HG03064 (cell line): ENCODE measurements at regions not wholly inside any gene's neighbourhood (a gene's known extent, or its start where the extent isn't known, plus 50 kb on each side); places are given as distances from the start of the nearest gene placed in this dataset.

ENCODE experiments used
- ATAC-seq: cut with Tn5 transposase; IDR thresholded peaks from one replicate; pipeline ENCODE4 v1.9.1; 2021; ENCODE audit warnings: low read depth; ENCODE audit not compliant: unreplicated experiment

DNA sequence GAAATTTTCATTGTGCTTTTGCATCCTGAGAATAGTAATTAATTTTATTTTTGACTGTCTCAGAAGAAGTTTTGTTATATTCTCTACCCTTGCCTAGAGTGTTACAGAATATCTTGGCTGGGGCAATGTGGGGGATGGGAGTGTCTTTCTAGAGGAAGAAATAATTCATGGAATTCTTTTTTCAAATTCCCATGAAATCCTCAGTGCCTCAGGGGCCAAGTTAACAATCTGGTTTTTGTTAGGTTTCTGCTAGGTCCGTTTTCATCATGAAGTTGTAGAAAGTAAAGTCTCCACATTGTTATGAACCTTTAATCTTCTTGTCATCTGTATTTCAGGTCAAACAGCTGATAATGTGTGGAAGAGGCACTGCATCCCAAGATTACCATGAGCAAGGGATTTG is 145.6 kb upstream of the GYPC start:
- no peak for ATAC-seq

DNA sequence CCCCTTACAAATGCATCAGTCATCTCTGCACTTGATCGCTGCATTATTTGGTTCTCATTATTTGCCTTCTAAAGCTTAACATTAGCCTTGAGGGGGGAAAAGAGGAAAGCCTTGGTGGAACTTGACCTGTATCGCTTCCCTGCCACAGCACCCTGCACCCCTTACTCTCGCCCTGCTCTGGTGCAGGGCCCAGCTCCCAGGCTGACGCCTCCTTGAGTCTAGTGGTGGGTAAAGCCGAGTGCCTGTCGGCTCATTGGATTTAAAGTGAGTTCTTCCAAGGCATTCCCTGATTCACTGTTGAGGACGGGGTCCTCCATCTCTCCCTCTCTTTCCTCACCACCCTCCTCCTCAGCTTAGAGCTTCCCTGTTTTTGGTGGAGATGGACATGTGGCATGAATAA is 145.0 kb upstream of the GYPC start:
- no peak for ATAC-seq

DNA sequence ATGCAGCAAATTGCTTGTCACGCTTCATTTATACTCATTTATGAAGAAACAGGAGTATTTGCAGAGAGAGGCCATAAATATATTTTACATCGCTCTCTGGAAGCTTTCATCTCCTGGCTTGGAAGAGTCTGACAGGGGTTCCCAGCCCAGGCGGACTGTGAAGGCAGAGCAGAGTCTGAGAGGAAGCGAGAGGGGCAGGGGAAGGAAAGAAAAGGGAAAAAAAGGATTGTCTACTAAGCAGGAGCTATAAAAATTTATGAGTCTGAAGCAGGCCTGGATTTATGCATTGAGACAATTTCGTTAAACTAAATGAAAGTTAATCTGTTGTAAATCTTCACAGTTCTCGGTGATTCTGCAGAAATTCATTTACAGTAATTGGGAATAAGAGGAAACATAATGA is 143.9 kb upstream of the GYPC start:
- ATAC-seq, result no peak

DNA sequence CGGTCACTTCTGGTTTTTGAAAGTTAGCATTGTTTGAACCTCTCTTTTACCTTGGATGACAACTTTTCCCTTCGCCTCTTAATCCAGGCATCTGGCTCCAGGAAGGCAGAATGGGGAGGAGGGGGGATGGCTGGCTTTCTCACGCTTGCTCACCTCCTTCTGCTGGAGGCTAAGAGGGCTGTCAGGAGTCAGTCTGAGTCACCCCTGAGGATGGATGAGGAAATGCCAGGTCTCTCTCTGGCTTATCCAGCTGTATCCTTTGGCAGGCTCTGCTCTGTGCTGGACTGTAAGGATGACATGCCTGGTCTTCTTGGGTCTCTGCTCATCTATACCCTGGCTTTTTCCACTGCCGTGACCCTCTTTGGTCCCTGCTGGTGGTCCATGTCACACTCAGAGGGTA is 142.9 kb upstream of the GYPC start:
- no peak for ATAC-seq

DNA sequence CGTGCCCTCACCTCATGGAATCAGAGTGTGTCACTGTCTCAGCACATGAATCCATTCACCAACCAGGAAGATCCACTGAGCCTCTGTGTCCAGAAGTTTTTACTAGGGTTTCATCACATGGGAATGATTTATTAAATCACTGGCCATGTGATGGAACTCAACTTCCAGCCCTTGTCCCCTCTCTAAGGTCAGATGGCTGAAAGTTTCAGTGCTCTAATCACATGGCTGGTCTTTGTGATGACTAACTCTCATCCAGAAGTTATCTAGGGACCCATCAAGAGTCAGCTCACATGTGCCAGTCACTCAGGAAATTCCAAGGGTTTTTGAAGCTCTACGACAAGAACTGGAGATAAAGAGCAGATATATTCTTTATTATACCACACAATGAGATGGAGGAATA is 140.5 kb upstream of the GYPC start:
- no peak for ATAC-seq

DNA sequence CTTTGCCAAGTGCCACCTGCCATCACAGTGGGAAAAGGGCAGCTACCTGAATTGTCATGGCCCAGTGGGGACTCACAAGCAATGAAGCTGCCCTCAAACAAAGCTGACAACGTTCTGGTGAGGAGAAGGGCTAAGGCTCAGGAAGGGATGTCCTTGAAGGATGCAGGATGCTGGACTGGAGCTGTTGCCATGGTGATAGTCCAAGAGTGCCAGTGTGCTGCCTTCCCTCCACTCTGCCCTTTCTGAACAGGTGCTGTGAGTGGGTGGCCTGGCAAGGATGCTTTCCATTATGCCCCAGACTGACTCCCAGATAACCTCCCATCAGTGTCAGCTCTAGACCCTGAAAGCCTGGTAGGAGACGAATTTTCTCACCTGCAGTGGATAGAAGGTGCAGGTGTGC is 137.8 kb upstream of the GYPC start:
- ATAC-seq, result no peak

DNA sequence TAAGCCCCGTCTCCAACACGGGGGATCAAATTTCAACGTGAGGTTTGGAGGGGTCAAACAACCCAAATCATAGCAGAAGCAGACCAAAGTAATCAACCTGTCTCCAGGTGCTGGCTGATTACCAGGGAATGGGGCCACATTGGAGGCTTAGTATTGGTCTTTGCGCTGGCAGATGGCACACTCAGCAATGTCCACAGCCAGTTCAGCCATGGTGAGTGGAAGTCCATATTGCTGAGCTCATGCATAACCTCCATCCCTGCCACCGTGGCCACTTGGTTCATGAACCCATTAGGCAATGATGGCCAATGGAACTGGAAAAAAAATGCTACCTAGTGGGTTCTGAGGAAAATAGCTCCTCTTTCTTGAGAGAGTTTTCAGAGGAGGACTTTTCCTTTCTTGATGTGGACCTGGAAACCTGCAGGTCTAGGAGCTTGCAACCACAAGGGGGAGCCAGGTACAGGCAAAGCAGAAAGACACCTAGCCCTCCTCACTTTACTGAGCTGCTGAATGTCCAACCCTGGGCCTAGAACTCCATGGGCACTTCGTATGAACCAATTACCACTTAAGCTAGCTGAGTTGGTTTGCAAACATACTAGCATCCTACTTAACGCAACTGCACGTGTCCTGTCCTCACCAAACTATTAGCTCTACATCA is 128.0 kb upstream of the GYPC start:
- no peak for ATAC-seq

DNA sequence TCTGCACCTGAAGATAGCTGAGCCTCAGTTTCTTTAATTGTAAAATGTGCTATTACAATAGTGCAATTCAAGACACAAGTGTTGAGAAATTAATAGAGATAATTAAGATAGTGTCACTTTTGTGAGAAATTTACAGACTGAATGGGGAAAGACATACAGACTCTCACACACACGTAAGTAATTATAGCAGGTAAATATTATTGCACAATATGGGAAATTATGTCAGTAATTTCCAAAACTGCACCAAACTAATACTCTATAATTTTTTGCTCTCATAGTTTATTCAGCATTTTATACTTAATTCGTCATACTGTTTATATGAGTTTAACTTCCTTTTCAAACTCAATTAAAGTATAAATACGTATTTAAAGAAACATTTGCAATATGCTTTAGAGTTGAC is 124.9 kb upstream of the GYPC start:
- no peak for ATAC-seq

DNA sequence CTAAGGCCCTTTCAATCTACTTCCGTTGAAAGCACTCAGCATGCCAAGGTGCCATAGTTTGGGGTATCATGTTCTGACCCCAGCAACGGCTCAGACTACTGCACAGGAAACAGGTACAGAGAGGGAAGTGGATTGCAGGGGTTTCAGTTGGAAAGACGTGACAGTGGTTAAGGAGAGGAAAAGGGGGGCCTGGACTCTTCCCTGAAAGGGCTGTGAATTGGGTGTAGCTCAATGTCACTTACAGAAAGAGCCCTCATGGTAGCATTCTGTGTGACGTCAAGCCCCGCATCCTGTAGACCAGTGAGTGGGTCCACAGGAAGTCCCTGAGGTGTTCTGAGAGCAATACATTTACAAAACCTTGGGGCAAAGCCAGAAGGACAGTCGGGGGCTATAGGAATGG is 121.5 kb upstream of the GYPC start:
- ATAC-seq, result no peak

DNA sequence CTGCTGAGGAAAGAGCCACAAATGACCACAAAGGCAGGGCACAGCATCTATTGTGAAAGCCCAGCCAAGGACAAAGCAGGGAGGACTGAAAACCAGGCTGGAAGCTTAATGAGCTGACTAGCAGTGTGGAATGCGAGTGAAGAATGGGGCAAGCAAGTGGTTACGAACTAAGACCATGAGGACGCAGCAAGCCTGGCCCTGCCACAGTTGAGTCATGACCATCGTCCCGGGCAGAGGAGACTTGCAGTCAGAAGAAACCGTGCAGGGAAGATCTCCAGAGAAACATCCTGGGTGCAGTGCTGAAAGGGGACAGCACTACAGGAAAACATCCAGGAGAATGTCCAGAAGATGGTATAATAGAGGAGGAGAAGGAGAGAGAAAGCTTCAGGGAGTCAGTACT is 120.5 kb upstream of the GYPC start:
- ATAC-seq, result no peak

DNA sequence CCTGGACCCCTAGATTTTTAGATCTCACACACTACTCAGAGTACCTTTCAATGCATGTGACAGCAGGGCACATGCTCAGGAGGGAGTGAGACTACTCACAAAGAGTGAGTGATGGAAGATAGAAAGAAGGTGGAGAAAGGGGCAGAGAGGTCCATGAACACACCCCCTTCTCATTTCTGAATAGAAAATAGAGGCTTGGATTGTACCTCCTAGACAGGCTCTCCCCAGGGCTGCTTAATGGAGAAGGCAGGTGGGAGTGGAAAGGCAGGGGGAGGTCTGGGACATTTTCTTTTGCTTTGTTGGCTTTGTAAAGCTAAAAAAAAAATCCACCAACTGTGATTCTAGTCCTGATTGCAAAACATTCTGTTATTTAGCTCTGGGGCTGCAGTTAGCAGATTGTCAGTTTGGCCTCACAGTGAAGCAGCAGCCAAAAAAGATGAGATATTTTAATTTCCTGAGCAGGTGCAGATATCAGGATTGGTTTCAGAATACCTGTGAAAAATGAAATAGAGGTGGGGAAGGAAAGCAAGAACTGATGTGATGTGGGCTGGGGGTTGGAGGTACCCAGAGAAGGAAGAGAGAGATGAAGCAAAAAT is 119.3 kb upstream of the GYPC start:
- ATAC-seq, result no peak

DNA sequence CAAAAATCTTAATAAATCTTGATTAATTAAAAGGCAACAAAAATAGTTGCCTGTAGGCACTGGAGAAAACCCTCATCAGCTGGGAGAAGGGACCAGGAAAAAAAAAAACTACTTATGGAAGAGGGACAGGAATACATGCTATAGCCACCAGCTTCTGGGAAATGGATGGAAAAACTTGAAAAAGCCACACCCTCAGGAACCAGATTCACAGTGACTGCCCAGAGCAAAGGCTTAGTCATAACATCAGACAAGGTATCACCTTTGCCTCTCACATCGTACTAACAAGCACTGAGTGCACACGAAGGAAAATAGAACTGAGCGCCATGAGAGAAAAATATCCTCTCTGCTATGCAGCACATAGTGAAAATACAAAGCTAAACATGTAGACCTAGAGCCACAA is 116.9 kb upstream of the GYPC start:
- ATAC-seq, result no peak

DNA sequence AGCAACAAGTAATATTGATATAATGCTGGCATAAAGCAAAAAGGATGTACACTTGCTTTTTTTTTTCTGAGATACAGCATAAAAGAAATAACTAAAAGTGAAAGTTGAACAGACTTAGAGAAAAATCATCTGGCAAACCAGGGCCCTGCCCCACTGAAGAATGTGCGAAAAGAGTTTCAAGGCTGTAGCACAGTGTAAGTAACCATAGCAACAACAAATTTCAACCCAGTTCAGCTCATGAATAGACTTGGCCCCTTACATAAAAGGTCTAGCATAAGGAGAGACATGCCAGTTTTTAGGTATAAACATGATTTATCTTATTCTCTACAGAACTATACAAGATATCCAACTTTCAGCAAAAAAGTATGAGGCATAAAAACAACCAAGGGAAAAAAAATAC is 113.7 kb upstream of the GYPC start:
- no peak for ATAC-seq

DNA sequence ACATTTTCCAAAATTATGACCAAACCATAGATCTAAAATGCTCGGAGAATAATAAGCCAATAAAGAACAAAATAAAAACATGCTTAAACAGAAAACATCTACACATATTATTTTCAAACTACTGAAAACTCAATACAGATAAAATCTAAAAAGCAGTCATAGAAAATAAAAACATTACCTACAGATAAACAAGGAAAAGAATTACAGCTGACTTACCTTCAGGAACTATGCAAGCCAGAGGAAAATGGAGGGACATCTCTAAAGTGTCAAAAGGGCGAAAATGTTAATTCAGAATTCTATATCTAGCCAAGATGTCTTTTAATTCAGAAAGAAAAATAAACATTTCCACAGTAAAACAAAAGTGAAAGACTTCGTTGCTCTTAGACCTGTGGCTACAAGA is 112.9 kb upstream of the GYPC start:
- no peak for ATAC-seq

DNA sequence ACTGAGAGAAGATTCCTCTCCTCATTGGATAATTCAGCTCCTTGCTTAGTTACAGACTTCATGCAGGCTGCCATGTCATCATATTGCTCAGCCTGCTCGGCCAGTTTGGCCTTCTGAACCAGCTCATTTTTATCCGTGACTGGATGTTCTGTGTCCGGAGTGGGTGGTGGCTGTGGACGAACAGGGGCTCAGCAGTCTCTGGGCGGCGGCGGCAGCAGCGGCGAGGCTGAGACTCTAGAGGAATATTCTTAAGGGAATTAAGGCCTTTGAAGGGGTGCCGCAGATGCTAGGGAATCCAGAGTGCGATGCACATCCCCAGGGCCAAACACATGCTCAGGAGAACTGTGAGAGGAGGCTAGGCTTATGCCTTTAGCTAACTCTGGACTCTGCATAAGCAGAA is 97.9 kb upstream of the GYPC start:
- ATAC-seq, result no peak

DNA sequence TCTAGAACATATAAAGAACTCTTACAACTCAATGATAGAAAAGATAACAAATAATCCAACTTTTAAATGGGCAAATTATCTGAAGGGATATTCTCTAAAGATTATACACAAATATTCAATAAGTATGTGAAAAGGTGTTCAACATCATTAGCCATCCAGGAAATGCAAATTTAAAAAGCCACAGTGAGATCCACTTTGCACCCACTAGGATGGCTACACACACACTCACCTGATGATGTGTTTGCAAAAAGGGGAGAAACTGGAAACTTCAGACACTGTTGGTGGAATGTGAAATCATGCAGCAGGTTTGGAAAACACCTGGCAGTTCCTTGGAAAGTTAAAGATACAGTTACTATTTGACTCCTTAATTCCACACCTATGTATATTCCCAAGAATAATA is 87.2 kb upstream of the GYPC start:
- ATAC-seq, result no peak

DNA sequence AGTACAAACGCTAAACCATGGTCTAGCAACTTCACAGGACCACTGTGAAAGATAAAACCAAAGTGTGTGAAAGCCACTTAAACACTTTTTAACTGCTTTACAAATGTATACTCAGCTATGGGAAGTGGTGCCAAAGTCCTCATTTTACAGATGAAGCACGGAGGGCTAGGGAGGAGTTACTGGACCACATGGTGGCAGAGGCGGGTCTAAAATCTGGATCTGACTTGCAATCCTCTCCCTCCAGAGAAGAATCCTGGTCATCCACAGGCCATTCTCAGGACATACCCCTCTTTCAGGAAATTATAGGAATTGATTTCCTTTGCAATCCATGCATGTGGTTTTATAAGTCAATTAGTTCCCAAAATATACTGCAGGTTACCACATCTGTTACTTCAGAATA is 84.6 kb upstream of the GYPC start:
- no peak for ATAC-seq

DNA sequence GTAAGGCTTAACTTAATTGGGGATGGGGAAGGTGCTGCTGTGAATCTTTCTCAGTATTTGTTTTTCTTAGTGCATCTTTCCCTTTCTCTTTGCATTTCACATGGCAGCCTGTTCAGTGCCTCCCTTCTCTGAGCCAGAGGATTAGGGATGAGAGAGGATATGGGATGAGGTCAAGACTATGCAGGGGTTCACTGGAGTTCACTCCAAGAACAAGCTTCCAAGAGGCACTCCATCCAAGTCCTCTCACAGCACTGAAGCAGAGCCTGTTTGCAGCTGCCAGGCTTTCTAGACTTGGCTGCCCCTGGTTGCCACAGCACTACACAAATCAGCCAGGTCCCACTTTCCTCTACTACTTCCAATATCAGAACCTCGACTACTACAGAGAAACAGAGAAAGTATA is 80.3 kb upstream of the GYPC start:
- no peak for ATAC-seq

DNA sequence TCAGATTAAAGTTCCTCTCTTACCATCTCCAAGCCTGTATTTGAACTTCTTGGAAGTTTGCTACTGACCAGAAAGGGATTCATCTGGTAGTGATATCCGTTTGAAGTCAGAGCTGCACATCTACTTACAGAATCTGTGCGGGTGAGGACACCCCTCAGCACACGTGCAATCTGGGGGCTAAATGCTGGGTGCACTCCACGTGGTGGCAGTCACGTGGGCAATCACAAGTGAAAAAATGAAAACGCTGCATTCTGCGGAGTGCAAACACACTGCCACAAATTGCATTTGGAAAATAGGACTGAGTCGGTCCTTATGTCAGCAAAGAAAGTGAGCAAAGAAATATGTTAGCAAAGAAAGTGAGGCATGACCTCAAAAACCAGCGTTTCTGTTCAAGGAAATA is 76.1 kb upstream of the GYPC start:
- no peak for ATAC-seq

DNA sequence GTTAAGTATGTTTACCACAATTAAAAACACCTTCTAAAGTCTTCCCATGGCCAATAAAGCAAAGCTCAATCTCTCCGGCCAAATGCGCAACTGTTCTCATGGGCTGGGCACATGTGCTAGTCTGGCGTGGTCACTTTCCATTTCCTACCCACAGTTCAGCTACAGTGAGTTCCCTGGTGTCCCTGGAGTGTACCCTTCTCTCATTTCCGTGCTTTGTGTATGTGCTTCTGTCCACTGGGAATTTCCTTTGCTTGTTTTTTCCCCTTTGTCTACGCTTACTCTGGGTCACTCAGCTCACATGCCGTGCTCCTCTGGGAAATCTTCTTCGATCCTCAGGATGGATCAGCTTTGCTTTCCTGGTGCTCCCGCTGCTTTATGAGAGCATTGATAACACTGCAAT is 69.6 kb upstream of the GYPC start:
- no peak for ATAC-seq

DNA sequence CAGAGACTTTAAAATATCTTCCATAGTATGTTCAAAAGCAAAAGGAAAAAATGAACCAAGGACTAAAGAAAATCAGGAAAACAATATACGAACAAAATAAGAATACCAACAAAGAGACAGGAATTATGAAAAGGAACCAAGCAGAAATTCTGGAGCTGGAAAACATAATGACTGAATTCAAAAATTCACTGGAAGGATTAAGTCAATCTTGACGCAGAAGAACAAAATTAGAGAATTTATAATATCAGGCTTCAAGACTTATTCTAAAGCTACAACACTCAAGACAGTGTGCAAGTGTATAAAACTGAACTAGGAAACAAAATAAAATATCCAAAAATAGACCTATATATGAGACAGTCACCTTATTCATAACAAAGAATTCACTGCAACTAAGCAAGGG is 56.9 kb upstream of the GYPC start:
- no peak for ATAC-seq

DNA sequence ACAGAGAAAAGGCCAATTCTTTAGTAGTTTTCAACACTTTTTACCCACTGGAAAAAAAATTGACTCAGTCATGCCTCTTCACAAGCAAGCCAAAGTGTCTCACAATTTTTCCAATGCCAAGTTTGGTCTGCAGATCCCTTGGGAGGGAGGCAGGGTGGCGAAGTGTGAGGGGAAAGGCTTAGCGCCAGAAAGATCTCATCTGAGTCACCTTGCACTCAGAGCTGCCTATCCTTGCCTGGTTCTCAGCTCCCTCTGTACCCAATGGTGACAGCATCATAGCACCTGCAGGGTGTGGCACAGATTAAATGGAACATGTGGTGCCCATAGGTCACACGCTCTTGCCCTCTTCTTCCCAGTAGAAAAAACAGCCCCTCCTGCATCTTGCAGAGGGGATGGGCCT is 55.2 kb upstream of the GYPC start:
- no peak for ATAC-seq

DNA sequence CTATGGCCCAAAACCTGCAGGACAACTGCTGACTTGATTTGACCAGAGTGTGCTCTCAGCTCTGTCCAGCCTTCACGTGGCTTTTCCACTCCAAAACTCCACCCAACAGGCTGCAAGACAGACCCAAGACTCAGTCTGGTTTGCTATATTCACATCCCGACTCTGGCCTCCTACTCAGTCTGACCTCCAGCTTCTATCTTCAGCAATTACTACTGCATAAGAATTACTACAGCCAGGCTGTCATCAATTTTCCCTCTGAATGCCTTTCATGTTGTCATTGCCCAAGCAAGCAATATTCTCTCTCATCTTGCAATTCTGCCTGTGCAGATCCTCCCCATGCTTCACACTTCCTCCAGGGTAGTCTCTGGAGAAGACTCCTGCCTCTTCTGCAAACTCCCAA is 53.6 kb upstream of the GYPC start:
- no peak for ATAC-seq
